ENCODE measurements at regions not wholly inside any gene's neighbourhood (a gene's known extent, or its start where the extent isn't known, plus 50 kb on each side); places are given as distances from the start of the nearest gene placed in this dataset.

- no peaks in the 10 kb centered on the region for H3K9me3 ChIP-seq (ENCODE audit: insufficient read depth, low read depth, low read length)
- no peak overlapping the region for H3K4ac ChIP-seq (ENCODE audit: low read depth, low read length)
- H3K18ac ChIP-seq (ENCODE audit: low read length), result no peak overlapping the region
- no peak overlapping the region for H4K91ac ChIP-seq (ENCODE audit: low read depth, low read length)
- H3K4me3 ChIP-seq (ENCODE audit: low read depth, low read length), result no peak overlapping the region
- H3K27me3 ChIP-seq (ENCODE audit: insufficient read depth, low read length), result no peaks in the 10 kb centered on the region
- H2AFZ ChIP-seq (ENCODE audit: insufficient read depth, low read length, poor library complexity), result no peak overlapping the region
- H4K8ac ChIP-seq (ENCODE audit: low read depth, low read length), result no peak overlapping the region
- H3K14ac ChIP-seq (ENCODE audit: low read length), result no peak overlapping the region
- WGBS (ENCODE audit: extremely low coverage, insufficient coverage, insufficient read length), result no CpG with 5 or more reads among the region's 1 CpG
- H3K4me1 ChIP-seq (ENCODE audit: control insufficient read depth in 1 of 2, insufficient read depth in 2 of 2, low read length in 2 of 2), result no peaks in the 10 kb centered on the region
- no peaks in the 10 kb centered on the region for H3K79me1 ChIP-seq (ENCODE audit: low read length)
- no peak overlapping the region for H4K12ac ChIP-seq (ENCODE audit: low read depth, low read length)
- no peak overlapping the region for H2BK120ac ChIP-seq (ENCODE audit: insufficient read depth, low read length, poor library complexity)
- H2AK5ac ChIP-seq (ENCODE audit: low read length), result no peak overlapping the region
- no peak overlapping the region for H3K9ac ChIP-seq (ENCODE audit: low read length)
- no peaks in the 10 kb centered on the region for H3K79me2 ChIP-seq (ENCODE audit: control insufficient read depth, insufficient read depth, low read length, poor library complexity)
- no peaks in the 10 kb centered on the region for H3K36me3 ChIP-seq (ENCODE audit: control insufficient read depth in 1 of 2, insufficient read depth in 2 of 2, low read length in 2 of 2)
- H2BK12ac ChIP-seq (ENCODE audit: low read length), result no peak overlapping the region
- H3K4me2 ChIP-seq (ENCODE audit: low read length), result no peak overlapping the region
- no peak overlapping the region for H2BK5ac ChIP-seq (ENCODE audit: low read depth, low read length, poor library complexity)
- H3K23ac ChIP-seq (ENCODE audit: low read length), result no peak overlapping the region
- no peak overlapping the region for H3K27ac ChIP-seq (ENCODE audit: low read depth, low read length)
- no peak for DNase-seq
These were observed 260.2 kb upstream of the CPEB2 start for GRCh38 chr4:14742054-14742453.

- H4K91ac ChIP-seq (ENCODE audit: low read depth, low read length), result no peak overlapping the region
- H3K4me2 ChIP-seq (ENCODE audit: low read length), result no peak overlapping the region
- H3K27me3 ChIP-seq (ENCODE audit: insufficient read depth, low read length), result no peaks in the 10 kb centered on the region
- peak in 1 of 2 donors; percentile 2 for DNase-seq
- no peaks in the 10 kb centered on the region for H3K4me1 ChIP-seq (ENCODE audit: control insufficient read depth in 1 of 2, insufficient read depth in 2 of 2, low read length in 2 of 2)
- no peaks in the 10 kb centered on the region for H3K79me2 ChIP-seq (ENCODE audit: control insufficient read depth, insufficient read depth, low read length, poor library complexity)
- H3K4me3 ChIP-seq (ENCODE audit: low read depth, low read length), result no peak overlapping the region
- H2BK120ac ChIP-seq (ENCODE audit: insufficient read depth, low read length, poor library complexity), result no peak overlapping the region
- no peak overlapping the region for H3K9ac ChIP-seq (ENCODE audit: low read length)
- no peak overlapping the region for H4K12ac ChIP-seq (ENCODE audit: low read depth, low read length)
- no peak overlapping the region for H3K27ac ChIP-seq (ENCODE audit: low read depth, low read length)
- H3K36me3 ChIP-seq (ENCODE audit: control insufficient read depth in 1 of 2, insufficient read depth in 2 of 2, low read length in 2 of 2), result no peaks in the 10 kb centered on the region
- H3K4ac ChIP-seq (ENCODE audit: low read depth, low read length), result no peak overlapping the region
- H2BK5ac ChIP-seq (ENCODE audit: low read depth, low read length, poor library complexity), result no peak overlapping the region
- no peak overlapping the region for H3K14ac ChIP-seq (ENCODE audit: low read length)
- no peak overlapping the region for H3K23ac ChIP-seq (ENCODE audit: low read length)
- no peak overlapping the region for H2BK12ac ChIP-seq (ENCODE audit: low read length)
- H3K18ac ChIP-seq (ENCODE audit: low read length), result no peak overlapping the region
- H2AK5ac ChIP-seq (ENCODE audit: low read length), result no peak overlapping the region
- no peak overlapping the region for H2AFZ ChIP-seq (ENCODE audit: insufficient read depth, low read length, poor library complexity)
- no peak overlapping the region for H4K8ac ChIP-seq (ENCODE audit: low read depth, low read length)
- H3K79me1 ChIP-seq (ENCODE audit: low read length), result no peaks in the 10 kb centered on the region
- no peaks in the 10 kb centered on the region for H3K9me3 ChIP-seq (ENCODE audit: insufficient read depth, low read depth, low read length)
- WGBS (ENCODE audit: extremely low coverage, insufficient coverage, insufficient read length), result no CpG with 5 or more reads among the region's 5 CpGs
These were observed 259.1 kb upstream of the CPEB2 start for GRCh38 chr4:14743172-14743571.

GRCh38 chr4:14743601-14744000, 258.7 kb upstream of the CPEB2 start:
- no peak overlapping the region for H3K4me3 ChIP-seq (ENCODE audit: low read depth, low read length)
- H3K4me1 ChIP-seq (ENCODE audit: control insufficient read depth in 1 of 2, insufficient read depth in 2 of 2, low read length in 2 of 2), result no peaks in the 10 kb centered on the region
- H3K9ac ChIP-seq (ENCODE audit: low read length), result no peak overlapping the region
- no peak overlapping the region for H4K8ac ChIP-seq (ENCODE audit: low read depth, low read length)
- H2AFZ ChIP-seq (ENCODE audit: insufficient read depth, low read length, poor library complexity), result no peak overlapping the region
- no peak overlapping the region for H2AK5ac ChIP-seq (ENCODE audit: low read length)
- H2BK12ac ChIP-seq (ENCODE audit: low read length), result no peak overlapping the region
- H3K79me1 ChIP-seq (ENCODE audit: low read length), result no peaks in the 10 kb centered on the region
- no peaks in the 10 kb centered on the region for H3K27me3 ChIP-seq (ENCODE audit: insufficient read depth, low read length)
- H3K4ac ChIP-seq (ENCODE audit: low read depth, low read length), result no peak overlapping the region
- H3K4me2 ChIP-seq (ENCODE audit: low read length), result no peak overlapping the region
- no peak overlapping the region for H3K23ac ChIP-seq (ENCODE audit: low read length)
- H3K79me2 ChIP-seq (ENCODE audit: control insufficient read depth, insufficient read depth, low read length, poor library complexity), result no peaks in the 10 kb centered on the region
- no peak overlapping the region for H2BK5ac ChIP-seq (ENCODE audit: low read depth, low read length, poor library complexity)
- H3K27ac ChIP-seq (ENCODE audit: low read depth, low read length), result no peak overlapping the region
- H4K91ac ChIP-seq (ENCODE audit: low read depth, low read length), result no peak overlapping the region
- no peak for DNase-seq
- H3K9me3 ChIP-seq (ENCODE audit: insufficient read depth, low read depth, low read length), result no peaks in the 10 kb centered on the region
- WGBS (ENCODE audit: extremely low coverage, insufficient coverage, insufficient read length), result no CpG with 5 or more reads among the region's 5 CpGs
- no peak overlapping the region for H4K12ac ChIP-seq (ENCODE audit: low read depth, low read length)
- H3K36me3 ChIP-seq (ENCODE audit: control insufficient read depth in 1 of 2, insufficient read depth in 2 of 2, low read length in 2 of 2), result no peaks in the 10 kb centered on the region
- no peak overlapping the region for H3K14ac ChIP-seq (ENCODE audit: low read length)
- H2BK120ac ChIP-seq (ENCODE audit: insufficient read depth, low read length, poor library complexity), result no peak overlapping the region
- no peak overlapping the region for H3K18ac ChIP-seq (ENCODE audit: low read length)

DNA sequence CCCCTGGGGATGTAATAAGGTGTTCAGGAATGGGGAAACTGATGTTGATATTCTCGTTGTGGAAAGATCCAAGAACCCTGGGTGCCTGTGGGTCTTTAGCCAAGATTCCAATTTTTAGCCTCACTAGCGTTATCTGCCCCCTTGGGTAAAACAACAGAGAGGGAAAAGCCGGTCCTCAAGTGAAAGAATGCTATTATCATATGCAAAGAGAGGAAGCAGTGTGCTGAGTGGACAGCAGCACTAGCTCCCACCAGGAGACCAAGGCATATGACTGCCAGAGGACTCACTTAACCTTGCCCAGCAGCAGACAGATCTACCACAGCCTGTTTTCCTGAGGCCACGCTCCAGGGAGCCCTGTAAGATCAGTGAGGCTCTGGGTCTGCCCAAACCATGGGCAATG, 257.9 kb upstream of the CPEB2 start:
- H4K12ac ChIP-seq (ENCODE audit: low read depth, low read length), result no peak overlapping the region
- H3K4me2 ChIP-seq (ENCODE audit: low read length), result no peak overlapping the region
- H3K9me3 ChIP-seq (ENCODE audit: insufficient read depth, low read depth, low read length), result no peaks in the 10 kb centered on the region
- H3K18ac ChIP-seq (ENCODE audit: low read length), result no peak overlapping the region
- H3K79me1 ChIP-seq (ENCODE audit: low read length), result no peaks in the 10 kb centered on the region
- no peak overlapping the region for H4K8ac ChIP-seq (ENCODE audit: low read depth, low read length)
- no peak overlapping the region for H2BK120ac ChIP-seq (ENCODE audit: insufficient read depth, low read length, poor library complexity)
- H3K9ac ChIP-seq (ENCODE audit: low read length), result no peak overlapping the region
- no peak overlapping the region for H3K4ac ChIP-seq (ENCODE audit: low read depth, low read length)
- no peaks in the 10 kb centered on the region for H3K79me2 ChIP-seq (ENCODE audit: control insufficient read depth, insufficient read depth, low read length, poor library complexity)
- H3K23ac ChIP-seq (ENCODE audit: low read length), result no peak overlapping the region
- H3K4me3 ChIP-seq (ENCODE audit: low read depth, low read length), result no peak overlapping the region
- H3K4me1 ChIP-seq (ENCODE audit: control insufficient read depth in 1 of 2, insufficient read depth in 2 of 2, low read length in 2 of 2), result no peaks in the 10 kb centered on the region
- no peak overlapping the region for H4K91ac ChIP-seq (ENCODE audit: low read depth, low read length)
- no peaks in the 10 kb centered on the region for H3K27me3 ChIP-seq (ENCODE audit: insufficient read depth, low read length)
- no peaks in the 10 kb centered on the region for H3K36me3 ChIP-seq (ENCODE audit: control insufficient read depth in 1 of 2, insufficient read depth in 2 of 2, low read length in 2 of 2)
- no peak overlapping the region for H3K27ac ChIP-seq (ENCODE audit: low read depth, low read length)
- no peak for DNase-seq
- H2AK5ac ChIP-seq (ENCODE audit: low read length), result no peak overlapping the region
- H2AFZ ChIP-seq (ENCODE audit: insufficient read depth, low read length, poor library complexity), result no peak overlapping the region
- WGBS (ENCODE audit: extremely low coverage, insufficient coverage, insufficient read length), result no CpG with 5 or more reads among the region's 4 CpGs
- no peak overlapping the region for H2BK12ac ChIP-seq (ENCODE audit: low read length)
- H2BK5ac ChIP-seq (ENCODE audit: low read depth, low read length, poor library complexity), result no peak overlapping the region
- no peak overlapping the region for H3K14ac ChIP-seq (ENCODE audit: low read length)

All from trophoblast cell (in vitro differentiated cells and primary cell).